GM12878 (cell line): ENCODE measurements at regions not wholly inside any gene's neighbourhood (a gene's known extent, or its start where the extent isn't known, plus 50 kb on each side); places are given as distances from the start of the nearest gene placed in this dataset.

Source experiments
- ATAC-seq: fragments of 200-7000 bp; cut with Tn5 transposase; 3 replicates; pipeline ENCODE4 v1.9.1; 2020; ENCODE audit warnings: mild to moderate bottlenecking, moderate library complexity
- BruUV-seq: library from RNA; stranded (reverse); fragments of 400-500 nt; replicated peaks from 2 replicates; lab custom pipeline; 2021; lab: Mats Ljungman, UMichigan
- CTCF ChIA-PET: fragments of 300-600 bp; sonication (Branson Sonifier 250); formaldehyde crosslinking; extraction: SDS; loops from one replicate; lab custom pipeline; 2021; ENCODE audit warnings: inconsistent platforms; lab: Yijun Ruan, JAX
- POLR2A ChIA-PET: fragments of 350-600 bp; formaldehyde crosslinking; extraction: SDS; loops from one replicate; lab custom pipeline; 2021; ENCODE audit warnings: inconsistent platforms; lab: Charles Lee
- RAD21 ChIA-PET: fragments of 300-600 bp; sonication (Branson Sonifier 250); formaldehyde crosslinking; loops from one replicate; lab custom pipeline; 2023; ENCODE audit warnings: antibody characterized with exemption; ENCODE audit not compliant: unreplicated experiment; lab: Charles Lee
- SMC1A ChIA-PET: fragments of 300-600 bp; sonication (Branson Sonifier 250); formaldehyde crosslinking; loops from one replicate; lab custom pipeline; 2023; ENCODE audit not compliant: unreplicated experiment, uncharacterized antibody; lab: Charles Lee
- DNase-seq: peaks from one replicate; pipeline ENCODE4 v3.0.0-alpha.2; 2011; ENCODE audit warnings: low read depth, low spot score
- FAIRE-seq: peaks from 3 replicates; lab custom pipeline; 2011; peaks lifted over from hg19 to GRCh38; lab: Jason Lieb, UNC
- H2AFZ ChIP-seq: 2 replicates; pipeline ENCODE4 v1.6.0; 2011; ENCODE audit warnings: low read depth, low read length, control low read depth; ENCODE audit not compliant: control insufficient read depth
- H3K27ac ChIP-seq: 2 replicates; pipeline ENCODE4 v1.5.1; 2011; ENCODE audit warnings: control low read depth; ENCODE audit not compliant: control insufficient read depth, insufficient read depth
- H3K27me3 ChIP-seq, 2 experiments: replicated peaks in 1 of 2; 2 replicates each; pipeline versions ENCODE4 v1.6.0 to v1.6.1; 2011; ENCODE audit warnings: low read length in 1 of 2; ENCODE audit not compliant: control insufficient read depth in 2 of 2, insufficient read depth in 2 of 2
- H3K36me3 ChIP-seq, 2 experiments: 2 replicates each; pipeline ENCODE4 v1.5.1; 2011; ENCODE audit warnings: low read length in 1 of 2; ENCODE audit not compliant: control insufficient read depth in 2 of 2, insufficient read depth in 2 of 2
- H3K4me1 ChIP-seq: 2 replicates; pipeline ENCODE4 v1.6.1; 2011; ENCODE audit warnings: mild to moderate bottlenecking, low read length, moderate library complexity, mixed read lengths; ENCODE audit not compliant: control insufficient read depth, insufficient read depth
- H3K4me2 ChIP-seq: 2 replicates; pipeline ENCODE4 v1.6.0; 2011; ENCODE audit warnings: control low read depth; ENCODE audit not compliant: control insufficient read depth, insufficient read depth
- H3K4me3 ChIP-seq: fragments of 200-600 bp; sonication (generic); 2 replicates; pipeline ENCODE4 v1.5.1; 2016
- H3K79me2 ChIP-seq: 2 replicates; pipeline ENCODE4 v1.6.0; 2011; ENCODE audit warnings: low read length; ENCODE audit not compliant: control insufficient read depth, insufficient read depth
- H3K9ac ChIP-seq: 2 replicates; pipeline ENCODE4 v1.8.0; 2011; ENCODE audit warnings: low read length, control low read depth, mixed read lengths; ENCODE audit not compliant: control insufficient read depth, insufficient read depth
- H3K9me3 ChIP-seq: replicated peaks from 3 replicates; pipeline ENCODE4 v1.5.1; 2011; ENCODE audit warnings: mild to moderate bottlenecking, low read length; ENCODE audit not compliant: control insufficient read depth, insufficient read depth
- H4K20me1 ChIP-seq: 2 replicates; pipeline ENCODE4 v1.6.0; 2011; ENCODE audit not compliant: control insufficient read depth, insufficient read depth
- BHLHE40 ChIP-seq, 2 experiments: fragments of 450-650 bp in 1 of 2; IDR thresholded peaks; 2 replicates each; pipeline ENCODE4 v1.6.1; 2011 to 2017; ENCODE audit warnings: low read depth in 2 of 2, borderline replicate concordance in 1 of 2, improper control_type of control experiment in 1 of 2, low read length in 1 of 2, mild to moderate bottlenecking in 1 of 2
- CEBPB ChIP-seq, 2 experiments: fragments of 150-350 bp in 1 of 2; IDR thresholded peaks; 2 replicates each; pipeline ENCODE4 v1.6.1; 2012 to 2014; ENCODE audit warnings: low read depth in 2 of 2, low read length in 2 of 2, borderline replicate concordance in 1 of 2, inconsistent platforms in 1 of 2
- CHD2 ChIP-seq: IDR thresholded peaks from 2 replicates; pipeline ENCODE4 v1.6.1; 2011; ENCODE audit warnings: low read depth, low read length, improper control_type of control experiment, borderline replicate concordance
- CHD4 ChIP-seq: fragments of 200-600 bp; sonication (generic); IDR thresholded peaks from 2 replicates; pipeline ENCODE4 v1.6.1; 2016; ENCODE audit warnings: mild to moderate bottlenecking
- CREM ChIP-seq: IDR thresholded peaks from 2 replicates; pipeline ENCODE4 v1.6.1; 2014; ENCODE audit warnings: antibody characterized with exemption, low read depth
- E2F4 ChIP-seq: IDR thresholded peaks from 2 replicates; pipeline ENCODE4 v1.6.1; 2012; ENCODE audit warnings: low read depth, low read length, improper control_type of control experiment
- EZH2 ChIP-seq: IDR thresholded peaks from 2 replicates; pipeline ENCODE4 v1.6.1; 2012; ENCODE audit warnings: low read depth, mild to moderate bottlenecking, control low read depth, inconsistent platforms, low read length, borderline replicate concordance; ENCODE audit not compliant: control insufficient read depth
- HDAC2 ChIP-seq: fragments of 200-600 bp; sonication (generic); IDR thresholded peaks from 2 replicates; pipeline ENCODE4 v1.6.1; 2017
- HDGF ChIP-seq: fragments of 450-650 bp; IDR thresholded peaks from 2 replicates; pipeline ENCODE4 v1.6.1; 2016; ENCODE audit warnings: antibody characterized with exemption
- KAT2A ChIP-seq: conservative IDR thresholded peaks from 2 replicates; pipeline ENCODE4 v1.6.1; 2011; ENCODE audit warnings: low read depth, low read length; ENCODE audit not compliant: control insufficient read depth
- MYC ChIP-seq: IDR thresholded peaks from 2 replicates; pipeline ENCODE4 v1.6.1; 2011; ENCODE audit warnings: mild to moderate bottlenecking, low read length, moderate library complexity, inconsistent platforms; ENCODE audit not compliant: insufficient read depth, insufficient replicate concordance, insufficient read length, severe bottlenecking
- NKRF ChIP-seq: fragments of 450-650 bp; conservative IDR thresholded peaks from 2 replicates; pipeline ENCODE4 v1.6.1; 2017; ENCODE audit warnings: mild to moderate bottlenecking, moderate library complexity
- NR2C1 ChIP-seq: fragments of 450-650 bp; IDR thresholded peaks from 2 replicates; pipeline ENCODE4 v1.6.1; 2017; ENCODE audit warnings: antibody characterized with exemption, mild to moderate bottlenecking, moderate library complexity
- NRF1 ChIP-seq: conservative IDR thresholded peaks from 2 replicates; pipeline ENCODE4 v1.6.1; 2011; ENCODE audit warnings: mild to moderate bottlenecking, low read depth, low read length, improper control_type of control experiment
- PAX8 ChIP-seq: fragments of 450-650 bp; IDR thresholded peaks from 2 replicates; pipeline ENCODE4 v1.6.1; 2017; ENCODE audit warnings: mild to moderate bottlenecking, moderate library complexity
- RAD51 ChIP-seq: fragments of 450-650 bp; IDR thresholded peaks from 2 replicates; pipeline ENCODE4 v1.6.1; 2016; ENCODE audit warnings: moderate library complexity, mild to moderate bottlenecking, inconsistent platforms
- RBBP5 ChIP-seq: fragments of 200-600 bp; sonication (generic); conservative IDR thresholded peaks from 2 replicates; pipeline ENCODE4 v1.6.1; 2016
- ZBTB33 ChIP-seq: fragments of 450-650 bp; IDR thresholded peaks from 2 replicates; pipeline ENCODE4 v1.6.1; 2017; ENCODE audit warnings: mild to moderate bottlenecking
- ZSCAN29 ChIP-seq: fragments of 450-650 bp; IDR thresholded peaks from 2 replicates; pipeline ENCODE4 v1.6.1; 2017; ENCODE audit warnings: mild to moderate bottlenecking, moderate library complexity
- WGBS: methylation state at CpG from one replicate; pipeline ENCODE4 v1.1.6; 2016; ENCODE audit warnings: low lambda C conversion rate; ENCODE audit not compliant: insufficient replicate concordance, insufficient coverage; ENCODE audit errors: missing lambda C conversion rate; 5-methylcytosine and 5-hydroxymethylcytosine counted together
- in situ Hi-C: fragments of 300-500 bp; cut with MboI; formaldehyde crosslinking; loops from 9 replicates; pipeline ENCODE4 v1.14.3; 2018; ENCODE audit warnings: mixed read lengths
- intact Hi-C: fragments of 100-400 bp; cut with micrococcal nuclease; formaldehyde crosslinking; loops from one replicate; pipeline ENCODE4 v1.14.2; 2022; ENCODE audit not compliant: unreplicated experiment

- no peak overlapping the region for H2AFZ ChIP-seq
- FAIRE-seq (peak; percentile 94), ATAC-seq (peak; percentile 94), DNase-seq (peak; percentile 81)
- peak overlapping the region; percentile 60 for H3K27ac ChIP-seq
- peaks cover 17% of the 10 kb centered on the region for H3K4me1 ChIP-seq
- no peak overlapping the region for H3K9ac ChIP-seq
- no peaks in the 10 kb centered on the region for H3K27me3 ChIP-seq
- H3K9me3 ChIP-seq: no peaks in the 10 kb centered on the region
- in situ Hi-C loops: no loop called here
- H3K79me2 ChIP-seq: no peaks in the 10 kb centered on the region
- no TSS peak for BruUV-seq
- peak overlapping the region; percentile 61 for H3K4me2 ChIP-seq
- 1% methylated on average over 3 of the region's 3 CpGs for WGBS
- POLR2A ChIA-PET: interaction anchor here (0.8 to 1.1 kb wide), 2 partner anchors 21 to 23 kb away, joined by 3 read pairs; no protein-coding TSS in a partner anchor
- no peaks in the 10 kb centered on the region for H4K20me1 ChIP-seq
- SMC1A ChIA-PET: interaction anchor here (0.7 to 2.0 kb wide), 10 partner anchors 9 to 190 kb away, joined by 3 to 10 read pairs (median 4); no protein-coding TSS in a partner anchor
- CTCF ChIA-PET: interaction anchor here (0.7 to 1.9 kb wide), 4 partner anchors 10 to 613 kb away, joined by 3 to 9 read pairs (median 4); no protein-coding TSS in a partner anchor
- H3K36me3 ChIP-seq: no peaks in the 10 kb centered on the region
- peak overlapping the region; percentile 28; the same call in 1 of the 2 replicates for H3K4me3 ChIP-seq
- RAD21 ChIA-PET: no interaction called here
- intact Hi-C loops: loop anchor here (2.0 to 5.0 kb wide), 5 partner anchors 22 to 604 kb away; no protein-coding TSS in a partner anchor
- peak; percentile 89 to 91 for TF ChIP-seq BHLHE40 (IDR thresholded peaks at IDR 0.05; ENCODE audit: borderline replicate concordance in 1 of 2, low read depth in 2 of 2, low read length in 1 of 2)
- no peak for TF ChIP-seq EZH2
- TF ChIP-seq KAT2A: no peak
- TF ChIP-seq CHD4: no peak
- no peak for TF ChIP-seq HDGF
- no peak for TF ChIP-seq E2F4
- no peak for TF ChIP-seq NR2C1
- TF ChIP-seq CREM: peak; percentile 91
- no peak for TF ChIP-seq PAX8
- peak; percentile 37; the same call in 1 of the 2 replicates for TF ChIP-seq RAD51
- no peak for TF ChIP-seq ZBTB33
- TF ChIP-seq CHD2: peak; percentile 55; the same call in 1 of the 2 replicates
- no peak for TF ChIP-seq NRF1
- no peak for TF ChIP-seq RBBP5
- TF ChIP-seq NKRF: no peak
- no peak for TF ChIP-seq HDAC2
- no peak for TF ChIP-seq MYC
- peak in 1 of 2 experiments; percentile 75; a peak in 1 of 4 replicates for TF ChIP-seq CEBPB (IDR thresholded peaks at IDR 0.05; ENCODE audit: borderline replicate concordance in 1 of 2, low read depth in 2 of 2, low read length in 2 of 2)
- TF ChIP-seq ZSCAN29: no peak
Observed at GRCh38 chr6:74598462-74599393, 607.1 kb downstream of the COL12A1 start.
